ENCODE measurements at regions not wholly inside any gene's neighbourhood (a gene's known extent, or its start where the extent isn't known, plus 50 kb on each side); places are given as distances from the start of the nearest gene placed in this dataset.
"Not testable (repeated sequence)": the region's sequence is repeated elsewhere in the genome, so short reads cannot be mapped to it uniquely, and the experiment has no call there.

DNA sequence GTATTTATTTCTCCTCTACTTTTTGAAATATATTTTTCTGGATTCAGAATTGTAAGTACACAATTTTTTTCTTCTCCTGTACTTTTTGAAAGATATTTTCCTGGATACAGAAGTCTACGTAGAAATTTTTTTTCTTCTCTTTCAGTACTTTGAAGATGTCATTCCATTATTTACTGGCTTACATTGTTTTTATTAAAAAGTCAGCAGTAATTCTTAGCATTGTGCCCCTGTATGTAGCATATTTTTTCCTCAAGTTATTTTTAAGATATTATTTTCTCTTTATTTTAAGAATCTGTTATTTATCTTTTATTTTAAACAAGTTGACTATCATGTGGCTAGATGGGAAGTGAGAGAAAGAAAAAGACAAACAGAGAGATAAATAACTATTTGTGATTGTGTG, 119.0 kb upstream of the NPSR1 start:
- no peaks in the 10 kb centered on the region for H3K9me3 ChIP-seq (ENCODE audit: control insufficient read depth, insufficient read depth, low read length)
- no peaks in the 10 kb centered on the region for H3K36me3 ChIP-seq (ENCODE audit: insufficient read depth, low read length)

DNA sequence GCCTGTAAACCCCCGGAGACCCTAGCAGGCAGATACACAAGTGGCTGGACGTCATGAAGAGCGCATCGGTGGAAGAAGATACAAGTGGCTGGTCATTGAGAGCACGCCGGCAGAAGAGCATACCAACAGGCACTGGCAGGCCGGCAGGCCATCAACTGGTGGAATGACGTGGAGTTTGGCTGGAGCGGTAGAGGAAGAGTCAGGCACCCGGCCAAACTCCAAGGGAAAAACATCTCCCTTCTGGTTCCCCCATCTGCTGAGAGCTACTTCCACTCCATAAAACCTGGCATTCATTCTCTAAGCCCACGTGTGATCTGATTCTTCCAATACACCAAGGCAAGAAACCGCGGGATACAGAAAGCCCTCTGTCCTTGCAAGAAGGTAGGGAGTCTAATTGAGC, 113.4 kb upstream of the NPSR1 start:
- no peaks in the 10 kb centered on the region for H3K9me3 ChIP-seq (ENCODE audit: control insufficient read depth, insufficient read depth, low read length)
- H3K9ac ChIP-seq (ENCODE audit: low read depth, low read length): no peak overlapping the region
- H3K4me1 ChIP-seq (ENCODE audit: insufficient read depth, low read length): no peaks in the 10 kb centered on the region
- H3K36me3 ChIP-seq (ENCODE audit: insufficient read depth, low read length): no peaks in the 10 kb centered on the region

More for the DNA sequence above, 119.0 kb upstream of the NPSR1 start:
- Histone ChIP-seq H3K4me1 (ENCODE audit: insufficient read depth, low read length) (no peaks in the 10 kb centered on the region), H3K9ac (ENCODE audit: low read depth, low read length) (no peak overlapping the region)

DNA sequence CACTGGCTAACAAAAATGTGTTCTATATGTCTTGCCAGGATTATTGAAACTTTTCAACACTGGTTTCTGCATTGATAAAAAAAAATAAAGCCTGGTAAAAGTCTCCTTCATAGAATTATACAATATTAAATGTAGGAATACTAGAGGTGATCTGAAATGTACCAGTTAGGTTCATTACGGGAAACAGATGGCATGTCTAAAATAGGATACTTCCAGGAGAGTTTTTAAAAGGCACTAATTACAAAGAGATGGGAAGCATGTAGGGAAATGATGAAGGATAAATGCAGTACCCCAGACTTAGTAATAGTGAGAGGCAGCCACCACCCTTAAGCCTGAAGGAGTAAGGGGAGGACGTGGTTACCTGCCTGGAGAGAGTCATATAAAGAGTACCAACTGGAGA, 107.0 kb upstream of the NPSR1 start:
- H3K36me3 ChIP-seq (ENCODE audit: insufficient read depth, low read length): no peaks in the 10 kb centered on the region
- H3K9me3 ChIP-seq (ENCODE audit: control insufficient read depth, insufficient read depth, low read length): no peaks in the 10 kb centered on the region; the same call in 1 of the 2 replicates
- H3K9ac ChIP-seq (ENCODE audit: low read depth, low read length): no peak overlapping the region
- no peaks in the 10 kb centered on the region for H3K4me1 ChIP-seq (ENCODE audit: insufficient read depth, low read length)

DNA sequence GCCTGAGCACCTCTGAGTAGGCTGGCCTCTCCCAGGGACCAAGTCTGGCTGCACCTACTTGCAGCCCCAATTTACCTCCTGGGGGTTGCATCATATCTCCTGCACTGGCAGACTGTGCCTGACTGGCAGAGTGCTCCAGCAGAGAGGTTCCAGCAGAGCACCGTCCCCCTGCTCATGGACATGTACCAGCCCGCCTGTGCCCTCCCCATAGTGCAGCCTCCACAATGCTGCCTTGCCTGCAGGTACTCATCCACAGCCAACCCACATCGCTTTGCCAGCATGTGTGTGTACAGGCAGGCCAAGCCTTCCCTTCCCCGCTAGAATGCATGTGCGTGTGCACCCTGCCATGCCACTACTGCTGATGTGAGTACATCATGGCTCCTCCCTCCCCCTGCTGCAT, 105.5 kb upstream of the NPSR1 start:
- H3K9me3 ChIP-seq (ENCODE audit: control insufficient read depth, insufficient read depth, low read length): no peaks in the 10 kb centered on the region; the same call in 1 of the 2 replicates
- no peaks in the 10 kb centered on the region for H3K4me1 ChIP-seq (ENCODE audit: insufficient read depth, low read length)
- H3K36me3 ChIP-seq (ENCODE audit: insufficient read depth, low read length): no peaks in the 10 kb centered on the region
- H3K9ac ChIP-seq (ENCODE audit: low read depth, low read length): no peak overlapping the region

DNA sequence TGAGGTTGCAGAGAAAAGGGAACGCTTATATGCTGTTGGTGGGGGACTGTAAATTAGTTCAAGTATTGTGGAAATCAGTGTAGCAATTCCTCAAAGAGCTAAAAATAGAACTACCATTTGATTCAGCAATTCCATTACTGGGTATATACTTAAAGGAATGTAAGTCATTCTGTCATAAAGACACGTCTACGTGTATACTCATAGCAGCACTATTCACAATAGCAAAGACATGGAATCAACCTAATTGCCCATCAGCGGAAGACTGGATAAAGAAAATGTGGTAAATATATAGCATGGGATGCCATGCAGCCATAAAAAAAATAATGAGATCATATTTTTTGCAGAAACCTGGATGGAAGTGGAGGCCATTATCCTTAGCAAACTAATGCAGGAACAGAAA, 100.0 kb upstream of the NPSR1 start:
- Histone ChIP-seq H3K9me3 (ENCODE audit: control insufficient read depth, insufficient read depth, low read length) (no peaks in the 10 kb centered on the region; the same call in 1 of the 2 replicates), H3K9ac (ENCODE audit: low read depth, low read length) (no peak overlapping the region), H3K36me3 (ENCODE audit: insufficient read depth, low read length) (no peaks in the 10 kb centered on the region), H3K4me1 (ENCODE audit: insufficient read depth, low read length) (no peaks in the 10 kb centered on the region)

DNA sequence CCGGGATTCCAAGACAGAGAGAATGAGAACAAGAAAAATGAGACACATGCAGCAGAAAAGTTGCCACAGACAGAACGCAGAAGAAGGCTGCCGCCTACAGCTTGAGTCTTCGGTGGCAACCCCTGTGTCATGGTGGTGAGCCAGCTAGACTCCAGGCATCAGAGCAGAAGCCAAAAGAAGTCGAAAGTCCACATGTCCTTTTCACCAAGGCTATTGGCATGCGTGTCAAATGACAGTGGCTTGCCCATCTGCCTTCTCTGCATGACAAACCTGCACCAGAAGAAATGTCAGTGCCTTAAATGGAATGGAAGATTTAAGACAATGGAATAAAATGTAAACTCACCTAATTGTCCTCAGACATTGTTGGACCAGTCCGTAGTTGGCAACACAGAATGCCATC, 93.9 kb upstream of the NPSR1 start:
- Histone ChIP-seq H3K9me3 (ENCODE audit: control insufficient read depth, insufficient read depth, low read length) (no peaks in the 10 kb centered on the region), H3K4me1 (ENCODE audit: insufficient read depth, low read length) (peaks cover 6% of the 10 kb centered on the region), H3K9ac (ENCODE audit: low read depth, low read length) (no peak overlapping the region), H3K36me3 (ENCODE audit: insufficient read depth, low read length) (no peaks in the 10 kb centered on the region)

DNA sequence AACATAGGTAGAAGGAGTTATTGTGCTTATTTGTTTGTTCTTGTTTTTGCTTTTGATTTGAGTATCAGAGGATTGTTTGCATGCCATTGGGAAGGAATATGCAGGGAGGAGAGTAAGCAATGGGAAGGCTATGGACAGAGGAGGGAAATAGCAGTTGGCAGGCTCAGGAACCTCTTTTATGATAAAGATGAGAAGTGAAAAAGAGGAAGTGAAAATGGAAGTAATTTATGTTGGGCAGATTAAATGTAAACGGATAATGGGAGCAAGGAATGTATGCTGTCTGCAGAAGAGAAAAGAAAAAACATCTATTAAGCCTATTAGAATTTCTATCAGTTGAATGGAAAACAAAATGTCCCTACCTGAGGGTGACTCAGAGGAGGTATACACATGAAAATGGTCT, 90.1 kb upstream of the NPSR1 start:
- Histone ChIP-seq H3K36me3 (ENCODE audit: insufficient read depth, low read length) (no peaks in the 10 kb centered on the region), H3K9ac (ENCODE audit: low read depth, low read length) (no peak overlapping the region), H3K9me3 (ENCODE audit: control insufficient read depth, insufficient read depth, low read length) (no peaks in the 10 kb centered on the region), H3K4me1 (ENCODE audit: insufficient read depth, low read length) (peaks cover 6% of the 10 kb centered on the region)

DNA sequence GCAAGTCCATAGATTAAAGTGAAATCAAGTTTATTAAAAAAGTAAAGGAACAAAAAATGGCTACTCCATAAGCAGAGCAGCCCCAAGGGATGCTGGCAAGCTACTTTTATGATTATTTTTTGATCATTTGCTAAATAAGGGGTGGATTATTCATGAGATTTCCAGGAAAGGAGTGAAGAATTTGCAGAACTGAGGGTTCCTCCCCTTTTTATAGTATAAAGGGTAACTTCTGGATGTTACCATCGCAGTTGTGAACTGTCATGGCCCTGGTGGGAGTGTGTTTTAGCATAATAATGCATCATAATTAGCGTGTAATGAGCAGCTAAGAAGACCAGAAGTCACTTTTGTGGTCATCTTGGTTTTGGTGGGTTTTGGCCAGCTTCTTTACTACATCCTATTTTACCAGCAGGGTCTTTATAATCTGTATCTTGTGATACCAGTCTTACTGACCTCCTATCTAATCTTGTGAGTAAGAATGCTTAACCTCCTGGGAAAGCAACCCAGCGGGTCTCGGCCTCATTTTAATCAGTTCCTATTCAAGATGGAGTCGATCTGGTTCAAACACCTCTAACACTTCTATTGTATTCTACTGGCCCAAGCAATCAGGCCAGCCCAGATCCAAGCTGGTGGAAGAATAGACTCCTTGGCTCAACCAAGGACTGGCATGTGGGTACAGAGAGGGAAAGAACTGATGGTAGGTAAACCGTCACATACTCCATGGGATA, 87.9 kb upstream of the NPSR1 start:
- Histone ChIP-seq H3K36me3 (ENCODE audit: insufficient read depth, low read length) (no peaks in the 10 kb centered on the region), H3K9ac (ENCODE audit: low read depth, low read length) (no peak overlapping the region), H3K4me1 (ENCODE audit: insufficient read depth, low read length) (peaks cover 6% of the 10 kb centered on the region), H3K9me3 (ENCODE audit: control insufficient read depth, insufficient read depth, low read length) (no peaks in the 10 kb centered on the region)

DNA sequence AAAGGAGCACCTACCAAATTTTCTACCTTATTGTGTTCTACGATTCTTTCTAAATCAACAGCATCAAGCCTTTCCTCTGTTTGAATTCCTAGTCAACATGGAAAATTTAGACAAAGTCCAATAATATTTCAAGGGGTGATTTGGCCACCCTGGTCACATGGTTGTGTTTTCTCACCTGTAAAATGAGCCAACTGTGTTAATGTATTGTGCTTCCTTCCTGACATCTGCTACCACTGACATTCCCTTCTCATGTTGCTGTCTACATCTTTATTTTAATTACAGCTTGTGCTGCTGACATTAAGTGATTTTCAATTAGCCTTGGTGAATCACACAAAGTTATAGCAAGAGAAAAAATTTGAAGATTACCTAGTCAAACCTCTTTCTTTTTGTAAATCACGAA, 83.0 kb upstream of the NPSR1 start:
- Histone ChIP-seq H3K9ac (ENCODE audit: low read depth, low read length) (no peak overlapping the region), H3K9me3 (ENCODE audit: control insufficient read depth, insufficient read depth, low read length) (no peaks in the 10 kb centered on the region)

DNA sequence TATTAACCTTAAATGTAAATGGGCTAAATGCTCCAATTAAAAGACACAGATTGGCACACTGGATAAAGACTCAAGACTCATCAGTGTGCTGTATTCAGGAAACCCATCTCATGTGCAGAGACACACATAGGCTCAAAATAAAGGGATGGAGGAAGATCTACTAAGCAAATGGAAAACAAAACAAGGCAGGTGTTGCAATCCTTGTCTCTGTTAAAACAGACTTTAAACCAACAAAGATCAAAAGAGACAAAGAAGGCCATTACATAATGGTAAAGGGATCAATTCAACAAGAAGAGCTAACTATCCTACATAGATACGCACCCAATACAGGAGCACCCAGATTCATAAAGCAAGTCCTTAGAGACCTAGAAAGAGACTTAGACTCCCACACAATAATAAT, 80.1 kb upstream of the NPSR1 start:
- H3K9ac ChIP-seq (ENCODE audit: low read depth, low read length); H3K4me1 ChIP-seq (ENCODE audit: insufficient read depth, low read length); H3K36me3 ChIP-seq (ENCODE audit: insufficient read depth, low read length); H3K9me3 ChIP-seq (ENCODE audit: control insufficient read depth, insufficient read depth, low read length): not testable (repeated sequence)

More for the DNA sequence above, 83.0 kb upstream of the NPSR1 start:
- Histone ChIP-seq H3K4me1 (ENCODE audit: insufficient read depth, low read length) (no peaks in the 10 kb centered on the region), H3K36me3 (ENCODE audit: insufficient read depth, low read length) (no peaks in the 10 kb centered on the region)

DNA sequence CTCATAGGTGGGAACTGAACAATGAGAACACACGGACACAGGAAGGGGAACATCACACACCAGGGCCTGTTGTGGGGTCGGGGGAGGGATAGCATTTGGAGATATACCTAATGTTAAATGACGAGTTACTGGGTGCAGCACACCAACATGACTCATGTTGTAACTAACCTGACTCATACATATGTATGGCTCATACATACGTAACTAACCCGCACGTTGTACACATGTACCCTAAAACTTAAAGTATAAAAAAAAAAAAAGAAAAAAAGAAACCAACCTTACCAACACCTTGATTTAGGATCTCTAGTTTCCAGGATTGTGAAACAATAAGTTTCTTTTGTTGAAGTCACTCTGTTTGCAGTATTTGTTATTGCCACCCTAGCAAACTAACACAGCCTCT, 76.3 kb upstream of the NPSR1 start:
- not testable (repeated sequence) for H3K9me3 ChIP-seq (ENCODE audit: control insufficient read depth, insufficient read depth, low read length); H3K36me3 ChIP-seq (ENCODE audit: insufficient read depth, low read length); H3K4me1 ChIP-seq (ENCODE audit: insufficient read depth, low read length); H3K9ac ChIP-seq (ENCODE audit: low read depth, low read length)

DNA sequence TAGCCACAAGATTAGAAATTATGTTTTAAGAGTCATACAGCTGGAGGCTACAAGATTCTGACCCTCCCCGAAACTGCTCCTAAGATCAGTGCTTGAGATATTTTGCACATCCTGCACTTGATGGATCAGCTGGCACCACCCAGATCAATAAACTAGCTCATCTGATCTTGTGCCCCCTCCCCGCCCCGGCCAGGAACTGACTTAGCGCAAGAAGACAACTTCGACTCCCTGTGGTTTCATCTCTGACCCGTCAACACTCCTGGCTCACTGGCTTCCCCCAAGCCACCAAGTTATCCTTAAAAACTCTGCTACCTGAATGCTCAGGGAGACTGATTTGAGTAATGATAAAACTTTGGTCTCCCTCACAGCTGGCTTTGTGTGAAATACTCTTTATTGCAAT, 73.5 kb upstream of the NPSR1 start:
- Histone ChIP-seq H3K9me3 (ENCODE audit: control insufficient read depth, insufficient read depth, low read length) (no peaks in the 10 kb centered on the region), H3K36me3 (ENCODE audit: insufficient read depth, low read length) (no peaks in the 10 kb centered on the region), H3K4me1 (ENCODE audit: insufficient read depth, low read length) (no peaks in the 10 kb centered on the region), H3K9ac (ENCODE audit: low read depth, low read length) (no peak overlapping the region)

DNA sequence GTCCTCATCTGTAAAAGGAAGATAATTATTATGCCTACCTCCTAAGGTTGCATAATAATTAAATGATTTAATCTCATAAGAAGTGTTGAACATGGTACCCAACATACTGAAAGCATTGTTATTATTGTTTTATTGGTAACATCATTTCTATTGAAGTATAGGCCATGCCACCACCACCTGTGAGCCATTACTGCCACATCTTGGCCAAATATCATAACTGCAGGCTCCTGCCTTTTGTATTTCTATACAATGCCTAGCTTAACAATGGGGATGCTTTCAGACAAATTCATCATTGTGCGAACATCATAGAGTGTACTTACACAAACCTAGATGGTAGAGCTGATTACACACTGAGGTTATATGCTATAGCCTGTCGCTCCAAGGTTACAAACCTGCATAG, 61.1 kb upstream of the NPSR1 start:
- Histone ChIP-seq H3K4me1 (ENCODE audit: insufficient read depth, low read length) (peaks cover 3% of the 10 kb centered on the region; the same call in 1 of the 2 replicates), H3K36me3 (ENCODE audit: insufficient read depth, low read length) (no peaks in the 10 kb centered on the region)

DNA sequence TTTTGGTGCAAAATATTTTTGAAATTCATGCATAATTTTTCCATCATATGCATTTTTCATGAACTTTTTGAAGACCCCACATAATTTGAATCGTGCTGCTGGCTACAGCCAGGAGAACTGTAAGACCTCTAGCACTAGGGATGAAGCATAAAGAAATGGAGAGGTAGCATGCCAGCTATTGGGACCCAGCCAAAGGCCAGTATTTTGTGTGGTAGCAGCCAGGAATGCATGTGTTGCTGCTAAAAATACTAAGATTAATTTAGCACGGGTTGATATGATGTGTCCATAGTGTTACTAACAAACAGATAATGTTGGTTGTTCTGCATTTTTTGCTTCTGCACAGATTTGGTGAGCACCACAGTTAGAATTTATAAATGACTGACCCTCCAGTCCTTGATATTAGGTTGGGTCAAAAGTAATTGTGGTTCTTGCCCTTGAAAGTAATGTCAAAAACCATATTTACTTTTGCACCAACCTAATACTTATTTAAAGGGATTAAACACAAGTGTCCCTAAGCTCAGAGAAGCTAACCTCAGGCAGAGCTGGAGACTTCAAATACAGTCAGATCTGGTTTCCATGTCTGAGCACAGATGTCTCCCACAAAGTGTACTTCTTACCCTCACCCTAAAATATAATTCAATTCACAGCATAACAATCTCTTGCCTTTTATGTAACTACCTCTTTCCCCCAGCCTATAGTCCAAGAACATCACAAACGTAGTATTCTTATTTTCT, 54.1 kb upstream of the NPSR1 start:
- Histone ChIP-seq H3K4me1 (ENCODE audit: insufficient read depth, low read length) (peaks cover 3% of the 10 kb centered on the region; the same call in 1 of the 2 replicates), H3K9ac (ENCODE audit: low read depth, low read length) (no peak overlapping the region), H3K36me3 (ENCODE audit: insufficient read depth, low read length) (no peaks in the 10 kb centered on the region), H3K9me3 (ENCODE audit: control insufficient read depth, insufficient read depth, low read length) (no peaks in the 10 kb centered on the region)

More for the DNA sequence above, 61.1 kb upstream of the NPSR1 start:
- no peaks in the 10 kb centered on the region; the same call in 1 of the 2 replicates for H3K9me3 ChIP-seq (ENCODE audit: control insufficient read depth, insufficient read depth, low read length)
- no peak overlapping the region for H3K9ac ChIP-seq (ENCODE audit: low read depth, low read length)
